ENCODE measurements at regions not wholly inside any gene's neighbourhood (a gene's known extent, or its start where the extent isn't known, plus 50 kb on each side); places are given as distances from the start of the nearest gene placed in this dataset.

- H3K27me3 Mint-ChIP-seq: peaks cover 13% of the 10 kb centered on the region
- no peaks in the 10 kb centered on the region for H3K36me3 Mint-ChIP-seq (ENCODE audit: low read depth)
- peaks cover 2% of the 10 kb centered on the region for H3K4me1 Mint-ChIP-seq
- intact Hi-C loops (cut with DNase I, micrococcal nuclease): no loop called here
- H3K27ac Mint-ChIP-seq: no peak overlapping the region
- peak; percentile 39 for ATAC-seq
- H3K9me3 Mint-ChIP-seq (ENCODE audit: low read depth): peaks cover 3% of the 10 kb centered on the region
- no peak for DNase-seq
- CTCF ChIA-PET: no interaction called here
- POLR2A ChIA-PET: no interaction called here
- H3K4me3 Mint-ChIP-seq: no peak overlapping the region
These were observed 245.4 kb downstream of the GALR1 start for GRCh38 chr18:77495079-77495478.

GRCh38 chr18:77495982-77496690 lies 246.5 kb downstream of the GALR1 start:
- DNase-seq: no peak
- Mint-ChIP-seq H3K27ac (no peak overlapping the region), H3K9me3 (ENCODE audit: low read depth) (no peaks in the 10 kb centered on the region), H3K36me3 (ENCODE audit: low read depth) (no peaks in the 10 kb centered on the region), H3K4me3 (no peak overlapping the region), H3K27me3 (peaks cover 11% of the 10 kb centered on the region), H3K4me1 (peaks cover 2% of the 10 kb centered on the region)
- CTCF ChIA-PET: no interaction called here
- intact Hi-C loops (cut with DNase I, micrococcal nuclease): no loop called here
- no peak for ATAC-seq
- POLR2A ChIA-PET: no interaction called here

GRCh38 chr18:77501266-77501665 lies 251.6 kb downstream of the GALR1 start:
- intact Hi-C loops (cut with DNase I, micrococcal nuclease): no loop called here
- H3K4me3 Mint-ChIP-seq: no peak overlapping the region
- no peaks in the 10 kb centered on the region for H3K4me1 Mint-ChIP-seq
- CTCF ChIA-PET: no interaction called here
- H3K27me3 Mint-ChIP-seq: peaks cover 6% of the 10 kb centered on the region
- POLR2A ChIA-PET: no interaction called here
- peaks cover 3% of the 10 kb centered on the region for H3K9me3 Mint-ChIP-seq (ENCODE audit: low read depth)
- H3K27ac Mint-ChIP-seq: no peak overlapping the region
- DNase-seq (no peak), ATAC-seq (no peak)
- no peaks in the 10 kb centered on the region for H3K36me3 Mint-ChIP-seq (ENCODE audit: low read depth)

GRCh38 chr18:77505499-77505898 lies 255.9 kb downstream of the GALR1 start:
- intact Hi-C loops (cut with DNase I, micrococcal nuclease): no loop called here
- CTCF ChIA-PET: interaction anchor here (0.6 kb wide), 1 partner anchor 354 kb away, joined by 3 read pairs; no protein-coding TSS in a partner anchor
- DNase-seq: no peak
- ATAC-seq: no peak
- H3K9me3 Mint-ChIP-seq (ENCODE audit: low read depth): peaks cover 4% of the 10 kb centered on the region
- POLR2A ChIA-PET: no interaction called here
- peaks cover 16% of the 10 kb centered on the region for H3K27me3 Mint-ChIP-seq
- H3K4me1 Mint-ChIP-seq: no peaks in the 10 kb centered on the region
- H3K27ac Mint-ChIP-seq: no peak overlapping the region
- H3K4me3 Mint-ChIP-seq: no peak overlapping the region
- no peaks in the 10 kb centered on the region for H3K36me3 Mint-ChIP-seq (ENCODE audit: low read depth)

- no peak overlapping the region for H3K27ac Mint-ChIP-seq
- ChIA-PET CTCF (no interaction called here), POLR2A (no interaction called here)
- H3K27me3 Mint-ChIP-seq: peaks cover 16% of the 10 kb centered on the region
- H3K4me3 Mint-ChIP-seq: no peak overlapping the region
- H3K36me3 Mint-ChIP-seq (ENCODE audit: low read depth): no peaks in the 10 kb centered on the region
- intact Hi-C loops (cut with DNase I, micrococcal nuclease): no loop called here
- H3K9me3 Mint-ChIP-seq (ENCODE audit: low read depth): peaks cover 2% of the 10 kb centered on the region
- DNase-seq (no peak), ATAC-seq (no peak)
- no peaks in the 10 kb centered on the region for H3K4me1 Mint-ChIP-seq
These were observed 262.5 kb downstream of the GALR1 start for GRCh38 chr18:77512152-77512551.

GRCh38 chr18:77517901-77518300 lies 268.3 kb downstream of the GALR1 start:
- Mint-ChIP-seq H3K36me3 (ENCODE audit: low read depth) (no peaks in the 10 kb centered on the region), H3K4me3 (no peak overlapping the region), H3K9me3 (ENCODE audit: low read depth) (peaks cover 2% of the 10 kb centered on the region), H3K4me1 (no peaks in the 10 kb centered on the region), H3K27ac (no peak overlapping the region), H3K27me3 (peaks cover 5% of the 10 kb centered on the region)
- no peak for ATAC-seq
- ChIA-PET CTCF (no interaction called here), POLR2A (no interaction called here)
- intact Hi-C loops (cut with DNase I, micrococcal nuclease): no loop called here
- DNase-seq: no peak

GRCh38 chr18:77520767-77521166 lies 271.1 kb downstream of the GALR1 start:
- no peak overlapping the region for H3K4me3 Mint-ChIP-seq
- DNase-seq: no peak
- H3K4me1 Mint-ChIP-seq: peaks cover 2% of the 10 kb centered on the region
- ChIA-PET POLR2A (no interaction called here), CTCF (no interaction called here)
- no peak overlapping the region for H3K27ac Mint-ChIP-seq
- peaks cover 3% of the 10 kb centered on the region for H3K27me3 Mint-ChIP-seq
- H3K36me3 Mint-ChIP-seq (ENCODE audit: low read depth): no peaks in the 10 kb centered on the region
- intact Hi-C loops (cut with DNase I, micrococcal nuclease): no loop called here
- H3K9me3 Mint-ChIP-seq (ENCODE audit: low read depth): peaks cover 2% of the 10 kb centered on the region
- no peak for ATAC-seq

- Mint-ChIP-seq H3K27me3 (peaks cover 3% of the 10 kb centered on the region), H3K4me1 (peaks cover 2% of the 10 kb centered on the region), H3K9me3 (ENCODE audit: low read depth) (peaks cover 11% of the 10 kb centered on the region), H3K36me3 (ENCODE audit: low read depth) (no peaks in the 10 kb centered on the region), H3K27ac (no peak overlapping the region), H3K4me3 (no peak overlapping the region)
- ChIA-PET POLR2A (no interaction called here), CTCF (no interaction called here)
- no peak for DNase-seq
- intact Hi-C loops (cut with DNase I, micrococcal nuclease): no loop called here
- ATAC-seq: peak; percentile 39
These were observed 272.5 kb downstream of the GALR1 start for GRCh38 chr18:77522051-77522675.

- Mint-ChIP-seq H3K36me3 (ENCODE audit: low read depth) (no peaks in the 10 kb centered on the region), H3K9me3 (ENCODE audit: low read depth) (peaks cover 11% of the 10 kb centered on the region), H3K27ac (no peak overlapping the region), H3K27me3 (peaks cover 3% of the 10 kb centered on the region), H3K4me1 (peaks cover 2% of the 10 kb centered on the region), H3K4me3 (no peak overlapping the region)
- peak; percentile 80 for ATAC-seq
- intact Hi-C loops (cut with DNase I, micrococcal nuclease): no loop called here
- ChIA-PET CTCF (no interaction called here), POLR2A (interaction anchor here (0.6 kb wide), 1 partner anchor 498 kb away, joined by 3 read pairs; no protein-coding TSS in a partner anchor)
- DNase-seq: no peak
These were observed 275.3 kb downstream of the GALR1 start for GRCh38 chr18:77524909-77525308.

- H3K36me3 Mint-ChIP-seq (ENCODE audit: low read depth): no peaks in the 10 kb centered on the region
- ATAC-seq: no peak
- H3K4me3 Mint-ChIP-seq: no peak overlapping the region
- no peak overlapping the region for H3K27ac Mint-ChIP-seq
- H3K27me3 Mint-ChIP-seq: no peaks in the 10 kb centered on the region
- intact Hi-C loops (cut with DNase I, micrococcal nuclease): no loop called here
- DNase-seq: no peak
- peaks cover 2% of the 10 kb centered on the region for H3K4me1 Mint-ChIP-seq
- POLR2A ChIA-PET: no interaction called here
- peaks cover 11% of the 10 kb centered on the region for H3K9me3 Mint-ChIP-seq (ENCODE audit: low read depth)
- CTCF ChIA-PET: no interaction called here
These were observed 277.3 kb downstream of the GALR1 start for GRCh38 chr18:77526962-77527361.

- Mint-ChIP-seq H3K4me1 (peaks cover 2% of the 10 kb centered on the region), H3K36me3 (ENCODE audit: low read depth) (no peaks in the 10 kb centered on the region), H3K9me3 (ENCODE audit: low read depth) (peaks cover 11% of the 10 kb centered on the region), H3K27me3 (no peaks in the 10 kb centered on the region), H3K4me3 (no peak overlapping the region), H3K27ac (no peak overlapping the region)
- DNase-seq (no peak), ATAC-seq (no peak)
- intact Hi-C loops (cut with DNase I, micrococcal nuclease): no loop called here
- ChIA-PET CTCF (no interaction called here), POLR2A (no interaction called here)
These were observed 279.2 kb downstream of the GALR1 start for GRCh38 chr18:77528872-77529271.

GRCh38 chr18:77529492-77530176 lies 280.0 kb downstream of the GALR1 start:
- CTCF ChIA-PET: interaction anchor here (0.8 kb wide), 1 partner anchor 10 kb away, joined by 3 read pairs; no protein-coding TSS in a partner anchor
- intact Hi-C loops (cut with DNase I, micrococcal nuclease): no loop called here
- Mint-ChIP-seq H3K4me1 (peaks cover 2% of the 10 kb centered on the region), H3K27me3 (no peaks in the 10 kb centered on the region), H3K36me3 (ENCODE audit: low read depth) (no peaks in the 10 kb centered on the region), H3K4me3 (no peak overlapping the region), H3K9me3 (ENCODE audit: low read depth) (peaks cover 11% of the 10 kb centered on the region), H3K27ac (no peak overlapping the region)
- ATAC-seq (no peak), DNase-seq (no peak)
- POLR2A ChIA-PET: no interaction called here
